ENCODE measurements at regions not wholly inside any gene's neighbourhood (a gene's known extent, or its start where the extent isn't known, plus 50 kb on each side); places are given as distances from the start of the nearest gene placed in this dataset.
"Not testable (repeated sequence)": the region's sequence is repeated elsewhere in the genome, so short reads cannot be mapped to it uniquely, and the experiment has no call there.

- 69 to 72% methylated on average over 5 to 6 of the region's 6 CpGs for WGBS, 2 donors
- no peaks in the 10 kb centered on the region for H3K36me3 ChIP-seq
- H3K4me1 ChIP-seq, result peaks cover 0 to 10% (median 0%) of the 10 kb centered on the region in 3 donors
- DNase-seq, result no peak
- no peaks in the 10 kb centered on the region for H3K27me3 ChIP-seq
- H3K27ac ChIP-seq, result no peak overlapping the region
- TF ChIP-seq POLR2A (IDR thresholded peaks at IDR 0.05), result no peak
- TF ChIP-seq, protein P1, sequence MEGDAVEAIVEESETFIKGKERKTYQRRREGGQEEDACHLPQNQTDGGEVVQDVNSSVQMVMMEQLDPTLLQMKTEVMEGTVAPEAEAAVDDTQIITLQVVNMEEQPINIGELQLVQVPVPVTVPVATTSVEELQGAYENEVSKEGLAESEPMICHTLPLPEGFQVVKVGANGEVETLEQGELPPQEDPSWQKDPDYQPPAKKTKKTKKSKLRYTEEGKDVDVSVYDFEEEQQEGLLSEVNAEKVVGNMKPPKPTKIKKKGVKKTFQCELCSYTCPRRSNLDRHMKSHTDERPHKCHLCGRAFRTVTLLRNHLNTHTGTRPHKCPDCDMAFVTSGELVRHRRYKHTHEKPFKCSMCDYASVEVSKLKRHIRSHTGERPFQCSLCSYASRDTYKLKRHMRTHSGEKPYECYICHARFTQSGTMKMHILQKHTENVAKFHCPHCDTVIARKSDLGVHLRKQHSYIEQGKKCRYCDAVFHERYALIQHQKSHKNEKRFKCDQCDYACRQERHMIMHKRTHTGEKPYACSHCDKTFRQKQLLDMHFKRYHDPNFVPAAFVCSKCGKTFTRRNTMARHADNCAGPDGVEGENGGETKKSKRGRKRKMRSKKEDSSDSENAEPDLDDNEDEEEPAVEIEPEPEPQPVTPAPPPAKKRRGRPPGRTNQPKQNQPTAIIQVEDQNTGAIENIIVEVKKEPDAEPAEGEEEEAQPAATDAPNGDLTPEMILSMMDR (IDR thresholded peaks at IDR 0.05), result no peak
- intact Hi-C loops (cut with DNase I), result no loop called here
- H3K4me3 ChIP-seq, result no peak overlapping the region
- no peaks in the 10 kb centered on the region for H3K9me3 ChIP-seq
These were observed 213.9 kb downstream of the BAMBI start for GRCh38 chr10:28891058-28891713.

DNA sequence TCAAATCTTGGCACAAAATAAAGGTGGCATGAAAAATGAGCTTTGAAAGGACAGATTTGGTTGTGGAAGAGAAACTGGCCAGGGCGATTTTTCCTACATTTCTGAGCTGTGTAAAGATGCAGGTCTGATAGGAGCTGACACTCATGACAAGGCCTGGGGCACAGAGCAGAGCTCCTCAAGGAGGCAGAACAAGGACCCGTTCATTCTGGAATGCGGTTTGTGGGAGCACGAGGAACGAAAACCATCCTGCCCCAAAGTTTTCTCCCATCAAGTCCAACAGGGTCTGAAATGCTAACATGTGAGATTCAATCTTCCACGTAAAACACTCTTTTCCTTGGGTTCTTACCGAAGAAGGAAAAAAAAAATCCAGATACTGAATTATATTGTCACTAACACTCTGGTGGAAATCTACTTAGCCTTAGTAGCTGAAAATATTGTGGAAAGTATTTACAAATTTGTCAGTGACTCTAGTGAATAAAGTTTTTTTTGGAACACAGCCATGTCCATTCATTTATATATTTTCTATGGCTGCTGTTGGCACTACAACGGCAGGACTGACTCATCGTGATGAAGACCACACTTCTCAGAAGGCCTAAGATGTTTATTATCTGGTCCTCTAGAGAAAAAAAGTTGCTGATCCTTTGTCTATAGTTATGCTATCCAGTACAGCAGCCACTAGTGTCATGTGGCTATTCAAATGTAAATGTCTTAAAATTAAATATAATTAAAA lies 215.7 kb downstream of the BAMBI start:
- intact Hi-C loops (cut with DNase I), result no loop called here
- H3K4me1 ChIP-seq, result peaks cover 0 to 10% (median 0%) of the 10 kb centered on the region in 3 donors
- H3K4me3 ChIP-seq, result no peak overlapping the region
- no peaks in the 10 kb centered on the region for H3K9me3 ChIP-seq
- no peak for DNase-seq
- H3K36me3 ChIP-seq, result no peaks in the 10 kb centered on the region
- H3K27me3 ChIP-seq, result no peaks in the 10 kb centered on the region
- H3K27ac ChIP-seq, result no peak overlapping the region
- whole genome bisulfite sequencing, 2 donors, result 63 to 68% methylated on average over 9 of the region's 9 CpGs
- TF ChIP-seq, protein P1 (IDR thresholded peaks at IDR 0.05), result no peak
- TF ChIP-seq POLR2A (IDR thresholded peaks at IDR 0.05), result no peak

DNA sequence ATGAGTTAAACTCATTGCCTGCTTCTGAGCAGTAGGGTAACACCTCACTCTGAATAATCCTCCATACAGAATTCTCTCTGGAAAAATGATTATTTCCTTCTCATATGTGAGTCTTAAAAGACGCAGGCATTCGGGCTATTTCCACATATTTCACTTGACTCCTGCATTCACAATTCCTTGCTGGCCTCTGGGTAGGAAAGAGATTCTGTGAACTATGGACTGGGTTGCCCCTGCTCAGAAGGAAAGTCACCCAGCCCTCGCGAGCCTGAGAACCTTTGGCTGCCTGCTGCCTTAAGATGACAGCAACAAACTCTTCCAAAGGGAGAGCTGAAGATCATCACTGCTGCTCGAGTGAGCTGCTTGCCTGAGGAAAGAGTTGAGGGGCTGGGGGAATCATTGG lies 216.8 kb downstream of the BAMBI start:
- Histone ChIP-seq H3K27ac (no peak overlapping the region), H3K36me3 (no peaks in the 10 kb centered on the region), H3K27me3 (no peaks in the 10 kb centered on the region), H3K9me3 (no peaks in the 10 kb centered on the region), H3K4me3 (no peak overlapping the region), H3K4me1 (peaks cover 0 to 10% (median 0%) of the 10 kb centered on the region in 3 donors)
- TF ChIP-seq POLR2A (IDR thresholded peaks at IDR 0.05), result no peak
- TF ChIP-seq, protein P1 (IDR thresholded peaks at IDR 0.05), result no peak
- 82 to 89% methylated on average over 5 of the region's 5 CpGs for WGBS, 2 donors
- intact Hi-C loops (cut with DNase I), result no loop called here
- DNase-seq, result no peak

GRCh38 chr10:28895671-28896070 lies 218.3 kb downstream of the BAMBI start:
- WGBS, 2 donors, result 90 to 95% methylated on average over 9 to 12 of the region's 15 CpGs
- H3K27ac ChIP-seq; H3K27me3 ChIP-seq; H3K4me3 ChIP-seq; DNase-seq; H3K4me1 ChIP-seq; intact Hi-C loops (cut with DNase I); H3K36me3 ChIP-seq; H3K9me3 ChIP-seq: not testable (repeated sequence)

GRCh38 chr10:28896791-28897409 lies 219.6 kb downstream of the BAMBI start:
- H3K4me1 ChIP-seq; H3K36me3 ChIP-seq; H3K27me3 ChIP-seq; H3K4me3 ChIP-seq; H3K9me3 ChIP-seq; intact Hi-C loops (cut with DNase I); DNase-seq; H3K27ac ChIP-seq: not testable (repeated sequence)
- WGBS, 2 donors, result 94% methylated on average over 8 to 9 of the region's 44 CpGs

All from esophagus squamous epithelium (tissue), 5 donors.